Natural killer cell (primary cell): ENCODE measurements at regions not wholly inside any gene's neighbourhood (a gene's known extent, or its start where the extent isn't known, plus 50 kb on each side); places are given as distances from the start of the nearest gene placed in this dataset.

Source experiments
- ATAC-seq, 3 donors: fragments of 150-1000 bp in 2 of 3; fragments of 200-7000 bp in 1 of 3; cut with Tn5 transposase; 1 replicate in 1 of 3; 2 replicates in 2 of 3; pipeline ENCODE4 v1.10.0; 2021; ENCODE audit warnings: mild to moderate bottlenecking in 2 of 3, moderate library complexity in 2 of 3
- DNase-seq, 2 donors: peaks; one replicate each; pipeline versions ENCODE4 v3.0.0 to v3.0.0-alpha.2; 2013 to 2021; ENCODE audit warnings: mixed read lengths in 1 of 2
- H3K27ac ChIP-seq: one replicate; pipeline ENCODE4 v1.5.1; 2013; ENCODE audit warnings: mild to moderate bottlenecking, low read length
- H3K27me3 ChIP-seq: one replicate; pipeline ENCODE4 v1.6.1; 2013; ENCODE audit warnings: low read length; ENCODE audit not compliant: control insufficient read depth, insufficient read depth
- H3K36me3 ChIP-seq: one replicate; pipeline ENCODE4 v1.6.1; 2013; ENCODE audit warnings: low read length; ENCODE audit not compliant: control insufficient read depth, insufficient read depth
- H3K4me1 ChIP-seq: one replicate; pipeline ENCODE4 v1.6.1; 2013; ENCODE audit warnings: low read length; ENCODE audit not compliant: control insufficient read depth, insufficient read depth
- H3K4me3 ChIP-seq: one replicate; pipeline ENCODE4 v1.5.1; 2013; ENCODE audit warnings: low read length
- H3K9me3 ChIP-seq: one replicate; pipeline ENCODE4 v1.6.1; 2013; ENCODE audit warnings: low read length; ENCODE audit not compliant: control insufficient read depth, insufficient read depth
- H3K27ac Mint-ChIP-seq, 2 donors: one replicate each; pipeline ENCODE4 v1.8.0; 2022; ENCODE audit warnings: mild to moderate bottlenecking in 2 of 2, mixed read lengths in 2 of 2, moderate library complexity in 1 of 2
- H3K27me3 Mint-ChIP-seq, 2 donors: one replicate each; pipeline ENCODE4 v1.8.0; 2022; ENCODE audit warnings: low read depth in 2 of 2, mixed read lengths in 2 of 2
- H3K36me3 Mint-ChIP-seq: one replicate; pipeline ENCODE4 v1.8.0; 2022; ENCODE audit warnings: mixed read lengths
- H3K4me1 Mint-ChIP-seq, 2 donors: one replicate each; pipeline ENCODE4 v1.8.0; 2022; ENCODE audit warnings: mixed read lengths in 2 of 2
- H3K4me3 Mint-ChIP-seq: one replicate; pipeline ENCODE4 v1.8.0; 2022; ENCODE audit warnings: mild to moderate bottlenecking, moderate library complexity, mixed read lengths
- H3K9me3 Mint-ChIP-seq, 2 donors: one replicate each; pipeline ENCODE4 v1.8.0; 2022; ENCODE audit warnings: mixed read lengths in 2 of 2
- WGBS: methylation state at CpG from one replicate; pipeline ENCODE4 v1.1.7; 2013; ENCODE audit warnings: missing lambda C conversion rate; ENCODE audit not compliant: insufficient coverage; 5-methylcytosine and 5-hydroxymethylcytosine counted together
- intact Hi-C: fragments of 100-400 bp; cut with micrococcal nuclease; formaldehyde crosslinking; loops from one replicate; pipeline ENCODE4 v1.14.2; 2022
- TF ChIP-seq, protein P1 (sequence below): fragments of 200-600 bp; IDR thresholded peaks from one replicate; pipeline ENCODE4 v1.8.0; 2022; ENCODE audit warnings: antibody characterized with exemption

DNA sequence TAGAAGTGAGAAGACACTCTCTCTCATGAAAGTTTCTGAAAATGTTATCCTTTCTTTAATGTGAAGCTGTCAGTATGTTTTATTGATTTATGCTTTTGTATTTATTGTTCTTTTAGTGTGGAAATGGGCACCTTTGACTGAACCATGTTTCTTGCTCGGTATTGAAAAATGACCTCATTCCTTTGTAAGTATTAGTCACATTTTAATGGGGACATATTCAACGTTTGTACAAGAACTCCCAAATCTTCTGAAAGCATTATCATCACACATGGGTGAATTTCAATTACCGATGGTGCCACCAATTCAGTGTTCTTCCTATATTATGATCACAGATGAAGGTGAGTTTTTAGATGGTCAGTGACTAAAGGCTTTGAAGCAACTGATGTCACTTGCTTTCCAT, 371.8 kb upstream of the GCFC2 start:
- no peaks in the 10 kb centered on the region for H3K36me3 Mint-ChIP-seq
- Histone ChIP-seq H3K9me3 (no peaks in the 10 kb centered on the region), H3K4me3 (no peak overlapping the region), H3K27me3 (no peaks in the 10 kb centered on the region), H3K36me3 (no peaks in the 10 kb centered on the region), H3K27ac (no peak overlapping the region), H3K4me1 (no peaks in the 10 kb centered on the region)
- DNase-seq (no peak), ATAC-seq (no peak)
- 88% methylated on average over 1 of the region's 3 CpGs for WGBS
- intact Hi-C loops: no loop called here
- no peak overlapping the region for H3K27ac Mint-ChIP-seq
- H3K4me1 Mint-ChIP-seq: no peaks in the 10 kb centered on the region
- H3K27me3 Mint-ChIP-seq: no peaks in the 10 kb centered on the region
- TF ChIP-seq, protein P1, sequence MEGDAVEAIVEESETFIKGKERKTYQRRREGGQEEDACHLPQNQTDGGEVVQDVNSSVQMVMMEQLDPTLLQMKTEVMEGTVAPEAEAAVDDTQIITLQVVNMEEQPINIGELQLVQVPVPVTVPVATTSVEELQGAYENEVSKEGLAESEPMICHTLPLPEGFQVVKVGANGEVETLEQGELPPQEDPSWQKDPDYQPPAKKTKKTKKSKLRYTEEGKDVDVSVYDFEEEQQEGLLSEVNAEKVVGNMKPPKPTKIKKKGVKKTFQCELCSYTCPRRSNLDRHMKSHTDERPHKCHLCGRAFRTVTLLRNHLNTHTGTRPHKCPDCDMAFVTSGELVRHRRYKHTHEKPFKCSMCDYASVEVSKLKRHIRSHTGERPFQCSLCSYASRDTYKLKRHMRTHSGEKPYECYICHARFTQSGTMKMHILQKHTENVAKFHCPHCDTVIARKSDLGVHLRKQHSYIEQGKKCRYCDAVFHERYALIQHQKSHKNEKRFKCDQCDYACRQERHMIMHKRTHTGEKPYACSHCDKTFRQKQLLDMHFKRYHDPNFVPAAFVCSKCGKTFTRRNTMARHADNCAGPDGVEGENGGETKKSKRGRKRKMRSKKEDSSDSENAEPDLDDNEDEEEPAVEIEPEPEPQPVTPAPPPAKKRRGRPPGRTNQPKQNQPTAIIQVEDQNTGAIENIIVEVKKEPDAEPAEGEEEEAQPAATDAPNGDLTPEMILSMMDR: no peak
- peaks cover 2 to 6% of the 10 kb centered on the region in 2 donors for H3K9me3 Mint-ChIP-seq
- no peak overlapping the region for H3K4me3 Mint-ChIP-seq

DNA sequence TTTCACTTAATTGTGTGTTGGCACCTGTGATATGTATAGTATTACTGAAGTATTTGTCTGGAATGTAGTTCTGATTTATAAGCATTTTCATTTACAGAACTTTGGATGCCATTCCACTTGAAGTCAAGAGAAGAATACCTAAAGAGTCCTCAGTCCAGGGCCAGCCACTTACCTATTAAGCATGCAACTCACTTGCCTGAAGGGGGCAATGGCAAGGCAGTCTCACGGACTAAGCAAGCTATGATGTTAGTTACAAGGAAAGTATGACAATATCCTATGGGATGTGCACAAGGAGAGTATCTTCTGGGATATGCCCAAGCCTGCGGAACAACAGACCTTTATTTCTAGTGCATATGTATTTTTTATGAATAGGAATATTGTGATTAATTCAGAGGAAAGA, 369.4 kb upstream of the GCFC2 start:
- H3K27ac Mint-ChIP-seq: no peak overlapping the region
- peaks cover 3 to 4% of the 10 kb centered on the region in 2 donors for H3K9me3 Mint-ChIP-seq
- Histone ChIP-seq H3K4me3 (no peak overlapping the region), H3K27ac (no peak overlapping the region), H3K9me3 (no peaks in the 10 kb centered on the region), H3K27me3 (no peaks in the 10 kb centered on the region), H3K4me1 (no peaks in the 10 kb centered on the region), H3K36me3 (no peaks in the 10 kb centered on the region)
- H3K4me3 Mint-ChIP-seq: no peak overlapping the region
- DNase-seq (no peak), ATAC-seq (no peak)
- H3K27me3 Mint-ChIP-seq: no peaks in the 10 kb centered on the region
- H3K4me1 Mint-ChIP-seq: no peaks in the 10 kb centered on the region
- TF ChIP-seq, protein P1: no peak
- no peaks in the 10 kb centered on the region for H3K36me3 Mint-ChIP-seq
- intact Hi-C loops: no loop called here
- 36% methylated on average over 2 of the region's 2 CpGs for WGBS

DNA sequence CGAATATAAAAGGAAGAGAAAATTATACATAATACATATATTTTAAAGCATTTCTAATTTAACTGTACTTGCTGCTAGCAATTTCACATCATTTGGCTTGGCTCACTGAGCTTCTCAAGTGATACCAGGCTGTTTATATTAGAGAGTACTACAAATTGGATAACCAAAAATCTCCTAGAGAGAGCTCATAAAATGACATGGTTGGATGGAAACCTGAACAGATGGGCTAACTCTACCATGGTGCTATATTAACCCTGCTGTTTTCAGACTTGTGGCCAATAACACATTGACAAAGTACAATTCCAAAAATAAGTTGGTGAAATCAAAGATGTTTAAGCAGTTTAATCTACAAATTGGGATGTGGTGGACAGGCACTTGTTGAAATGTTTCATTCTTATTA, 364.4 kb upstream of the GCFC2 start:
- H3K36me3 Mint-ChIP-seq: no peaks in the 10 kb centered on the region
- H3K4me3 Mint-ChIP-seq: no peak overlapping the region
- TF ChIP-seq, protein P1: no peak
- H3K4me1 ChIP-seq: no peaks in the 10 kb centered on the region
- H3K27me3 Mint-ChIP-seq: no peaks in the 10 kb centered on the region
- H3K4me3 ChIP-seq: no peak overlapping the region
- peaks cover 7 to 13% of the 10 kb centered on the region in 2 donors for H3K9me3 Mint-ChIP-seq
- intact Hi-C loops: no loop called here
- no peaks in the 10 kb centered on the region for H3K4me1 Mint-ChIP-seq
- no CpG with 5 or more reads among the region's 1 CpG for WGBS
- H3K27ac ChIP-seq: no peak overlapping the region
- DNase-seq: no peak
- no peaks in the 10 kb centered on the region for H3K36me3 ChIP-seq
- no peak overlapping the region for H3K27ac Mint-ChIP-seq
- no peaks in the 10 kb centered on the region for H3K27me3 ChIP-seq
- no peaks in the 10 kb centered on the region for H3K9me3 ChIP-seq
- no peak for ATAC-seq

DNA sequence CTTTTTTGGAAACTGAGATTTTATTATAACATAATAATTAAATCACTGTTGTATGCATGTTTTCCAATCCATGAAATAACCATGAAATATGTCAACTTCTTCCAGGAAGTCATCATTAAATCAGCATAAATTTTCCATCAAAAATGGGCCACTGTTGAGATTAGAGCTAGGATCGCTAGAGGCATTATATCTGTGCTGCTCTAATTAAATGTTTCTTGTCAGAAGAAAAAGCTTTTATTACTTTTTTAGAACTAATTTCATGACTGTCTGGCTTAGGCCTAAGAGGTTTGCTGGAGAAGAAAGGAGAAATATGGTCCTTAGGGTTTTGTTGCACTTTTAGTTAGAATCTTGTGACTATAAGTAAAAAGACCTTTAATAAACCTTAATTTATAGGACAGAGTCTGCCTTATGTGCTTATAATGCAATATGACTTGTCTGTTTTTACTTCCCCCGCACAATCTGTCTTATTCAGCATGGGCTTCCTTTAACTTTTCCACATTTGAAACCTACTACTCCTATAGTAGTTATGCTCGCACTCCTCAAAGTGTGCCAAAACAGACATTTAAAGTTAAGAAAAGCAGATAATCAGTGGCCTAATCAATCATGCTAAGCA, 363.4 kb upstream of the GCFC2 start:
- Histone ChIP-seq H3K36me3 (no peaks in the 10 kb centered on the region), H3K9me3 (no peaks in the 10 kb centered on the region), H3K4me3 (no peak overlapping the region), H3K27ac (no peak overlapping the region), H3K4me1 (no peaks in the 10 kb centered on the region), H3K27me3 (no peaks in the 10 kb centered on the region)
- TF ChIP-seq, protein P1: no peak
- 89% methylated on average over 3 of the region's 3 CpGs for WGBS
- H3K9me3 Mint-ChIP-seq: peaks cover 7 to 13% of the 10 kb centered on the region in 2 donors
- ATAC-seq (no peak), DNase-seq (no peak)
- H3K36me3 Mint-ChIP-seq: no peaks in the 10 kb centered on the region
- no peaks in the 10 kb centered on the region for H3K27me3 Mint-ChIP-seq
- intact Hi-C loops: no loop called here
- no peaks in the 10 kb centered on the region for H3K4me1 Mint-ChIP-seq
- no peak overlapping the region for H3K4me3 Mint-ChIP-seq
- H3K27ac Mint-ChIP-seq: no peak overlapping the region
